ENCODE measurements at regions not wholly inside any gene's neighbourhood (a gene's known extent, or its start where the extent isn't known, plus 50 kb on each side); places are given as distances from the start of the nearest gene placed in this dataset.

GRCh38 chr13:110055089-110055488, 251.9 kb downstream of the COL4A1 start (continued):
- TF ChIP-seq SP2 (IDR thresholded peaks at IDR 0.05; ENCODE audit: low read length) (no peak), SP1 (IDR thresholded peaks at IDR 0.05; ENCODE audit: low read depth, low read length) (no peak), EP300 (IDR thresholded peaks at IDR 0.05; ENCODE audit: borderline replicate concordance in 1 of 2, low read depth in 2 of 2, low read length in 2 of 2) (no peak), EGR1 (IDR thresholded peaks at IDR 0.05; ENCODE audit: borderline replicate concordance, low read depth, low read length) (no peak), RFX5 (IDR thresholded peaks at IDR 0.05; ENCODE audit: borderline replicate concordance, low read depth, low read length) (no peak), CBX5 (IDR thresholded peaks at IDR 0.05; ENCODE audit: low read depth, low read length) (no peak), RBBP5 (IDR thresholded peaks at IDR 0.05; ENCODE audit: borderline replicate concordance, low read depth, low read length) (no peak), GABPA (IDR thresholded peaks at IDR 0.05; ENCODE audit: borderline replicate concordance, insufficient read depth, low read length) (no peak)

Measured in H1 (cell line).